ENCODE measurements at regions not wholly inside any gene's neighbourhood (a gene's known extent, or its start where the extent isn't known, plus 50 kb on each side); places are given as distances from the start of the nearest gene placed in this dataset.

DNA sequence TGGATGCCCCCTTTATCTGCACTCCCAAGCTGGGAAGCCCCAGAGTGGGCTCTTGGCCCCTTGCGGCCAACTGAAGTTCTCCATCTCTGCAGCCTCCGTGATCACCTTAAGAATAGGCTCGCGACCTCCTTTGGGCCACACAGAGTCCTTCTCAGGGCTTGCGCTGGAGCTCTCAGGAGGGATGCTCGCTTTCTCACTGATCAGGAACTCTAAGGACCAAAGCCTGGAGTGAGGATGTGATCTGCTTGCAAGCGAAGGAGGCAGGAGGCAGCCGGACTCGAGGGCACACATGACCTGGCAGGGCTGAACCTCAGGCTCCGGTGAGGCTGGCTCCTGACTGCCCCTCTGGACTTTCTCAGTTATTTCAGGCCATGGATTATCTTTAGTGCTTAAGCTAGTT, 192.1 kb upstream of the MKI67 start:
- no peak for DNase-seq

DNA sequence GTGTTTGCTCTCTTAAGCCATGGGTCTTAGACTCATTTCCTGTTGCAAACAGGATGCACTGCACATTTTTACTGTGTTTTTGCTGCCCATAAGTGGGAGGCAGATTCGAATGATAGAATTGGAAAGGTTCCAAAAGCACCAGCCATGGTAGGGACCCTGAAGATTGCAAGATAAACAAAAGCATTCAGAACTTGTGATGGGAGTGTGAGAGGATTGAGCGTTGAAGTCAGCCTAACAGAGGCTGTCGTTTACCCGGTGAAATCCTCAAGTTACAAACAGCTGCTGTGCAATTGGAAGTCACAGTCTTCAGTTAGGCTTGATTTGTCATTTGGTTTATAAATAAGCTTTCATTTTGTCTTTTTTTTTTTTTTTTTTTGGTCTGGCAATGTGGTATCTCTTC, 192.7 kb upstream of the MKI67 start:
- DNase-seq = no peak

DNA sequence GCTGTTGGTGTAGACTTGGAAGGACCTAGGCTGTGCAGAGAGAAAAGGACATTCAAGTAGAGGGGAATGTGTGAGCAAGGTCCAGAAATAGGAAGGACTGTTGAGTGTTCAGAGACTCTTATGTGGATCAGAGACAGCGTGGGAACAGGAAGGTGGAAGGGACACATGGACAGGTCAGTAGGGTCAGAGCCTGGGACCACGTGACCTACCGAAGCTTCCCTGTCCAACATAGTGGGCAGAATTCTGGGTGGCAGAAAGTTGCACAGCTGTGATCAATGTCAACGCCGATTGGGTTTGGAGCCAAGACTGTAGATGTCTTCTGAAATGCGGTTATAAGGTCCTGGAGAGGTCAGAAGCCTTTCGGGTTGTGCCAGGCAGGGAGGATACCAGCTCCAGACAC, 195.9 kb upstream of the MKI67 start:
- DNase-seq = no peak

DNA sequence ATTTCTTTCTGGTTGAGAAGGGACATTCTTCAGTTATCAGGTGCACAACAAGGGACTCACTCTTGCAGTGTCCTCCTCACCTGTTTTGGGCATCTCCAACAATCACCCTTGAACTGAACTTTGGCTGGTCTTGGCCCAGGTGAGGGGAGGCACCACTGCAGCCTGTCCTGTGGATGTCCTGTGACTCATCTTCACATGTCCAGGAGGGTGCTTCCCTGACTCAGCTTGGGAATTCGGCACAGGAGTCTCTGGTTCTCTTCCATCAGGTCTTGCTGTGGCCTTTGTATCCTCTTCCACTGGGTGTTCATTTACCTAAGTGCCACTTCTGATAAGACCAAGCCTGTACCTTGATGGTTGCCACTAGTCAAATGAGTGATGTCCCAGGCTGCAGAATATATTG, 196.7 kb upstream of the MKI67 start:
- DNase-seq = no peak

DNA sequence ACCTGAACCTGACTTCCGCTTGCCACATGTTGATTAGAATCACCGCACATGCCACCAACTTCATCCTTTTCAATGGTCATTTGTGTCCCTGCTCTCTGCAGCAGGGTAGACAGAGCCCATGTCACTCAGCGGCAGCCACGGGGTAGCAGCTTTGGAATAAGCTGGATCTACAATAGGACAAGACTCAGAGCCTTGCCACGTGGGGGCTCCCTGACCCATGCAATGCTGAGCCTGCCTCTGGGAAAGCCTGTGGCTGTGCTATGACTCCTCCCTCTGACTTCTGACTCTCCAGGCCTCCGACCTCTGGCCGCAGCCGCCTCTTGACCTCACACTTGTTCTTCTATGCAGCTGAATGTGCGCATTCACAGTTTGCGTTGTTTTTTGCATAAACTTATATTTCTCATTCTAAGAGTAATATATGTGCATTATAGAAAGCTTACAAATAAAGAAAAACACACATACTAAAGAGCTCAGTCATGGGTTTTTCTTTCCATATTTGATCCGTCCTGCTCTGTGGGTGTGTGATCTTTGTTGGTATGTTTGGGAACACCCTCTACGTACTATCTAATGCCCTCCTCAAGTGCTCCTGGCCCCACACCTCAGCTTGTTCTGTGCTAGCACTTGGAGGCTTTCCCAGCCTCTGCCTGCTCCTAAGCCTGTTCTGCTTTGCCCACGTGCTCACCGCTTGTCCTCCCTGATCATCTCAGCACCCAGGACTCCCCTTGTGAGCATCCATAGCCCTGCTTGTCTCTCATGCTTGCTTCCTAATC, 198.0 kb upstream of the MKI67 start:
- peak; percentile 2 for DNase-seq

DNA sequence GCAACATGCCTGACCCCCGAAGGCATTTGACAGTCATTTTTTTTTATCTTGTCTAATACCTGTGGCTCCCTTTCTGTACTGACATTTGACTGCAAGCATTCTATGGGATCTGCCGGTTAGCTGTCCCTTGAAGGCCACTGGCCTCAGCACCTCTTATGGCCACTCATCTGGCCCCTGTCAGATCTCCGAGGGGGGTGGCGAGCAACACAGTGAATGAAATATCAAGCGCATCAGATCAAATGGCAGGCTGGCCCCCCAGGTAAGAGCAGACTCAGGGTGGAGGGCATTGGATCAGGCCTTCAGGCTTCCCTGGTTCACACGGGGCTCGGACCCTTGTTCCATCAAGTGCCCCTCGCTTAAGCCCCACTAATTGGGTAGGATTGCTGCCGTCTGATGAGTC, 199.6 kb upstream of the MKI67 start:
- DNase-seq = no peak

DNA sequence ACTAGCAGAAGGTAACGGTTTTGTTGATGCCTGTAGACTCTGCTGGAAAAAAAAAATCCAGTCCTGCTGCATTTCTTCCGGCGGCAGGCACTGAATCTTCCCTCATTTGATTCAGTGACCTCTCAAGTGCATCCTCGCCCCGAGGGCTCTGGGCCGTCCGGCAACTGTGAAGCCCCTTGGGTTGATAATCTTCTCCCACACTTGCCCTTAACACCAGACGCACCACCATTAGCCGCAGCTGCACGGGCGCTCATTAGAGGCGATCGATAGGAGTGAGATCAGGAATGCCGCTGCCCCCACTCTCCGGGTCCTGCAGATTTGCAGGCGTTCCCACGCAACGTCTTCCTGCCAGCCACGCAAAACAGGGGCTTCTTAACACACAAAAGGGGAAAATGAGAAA, 200.0 kb upstream of the MKI67 start:
- DNase-seq = no peak

DNA sequence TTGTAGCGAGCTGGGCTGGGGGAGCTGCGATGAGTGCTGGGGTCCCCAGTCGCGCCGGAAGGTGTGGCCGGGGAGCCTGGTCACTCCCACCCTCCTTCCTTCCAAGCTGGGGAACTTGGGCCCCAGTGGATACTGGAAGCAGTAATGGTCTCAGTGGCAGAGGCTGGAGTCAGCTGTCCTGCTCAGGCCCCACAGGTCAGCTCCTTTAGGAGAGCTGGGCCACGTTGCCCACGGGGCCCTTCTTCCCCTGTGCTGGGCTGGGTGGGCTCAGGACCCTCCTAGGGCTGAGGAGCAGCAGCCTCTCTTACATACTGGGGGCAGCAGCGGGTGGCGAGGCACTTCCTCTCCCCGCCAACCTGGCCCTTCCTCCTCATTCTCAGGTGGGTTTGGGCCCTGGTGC, 200.6 kb upstream of the MKI67 start:
- no peak for DNase-seq

DNA sequence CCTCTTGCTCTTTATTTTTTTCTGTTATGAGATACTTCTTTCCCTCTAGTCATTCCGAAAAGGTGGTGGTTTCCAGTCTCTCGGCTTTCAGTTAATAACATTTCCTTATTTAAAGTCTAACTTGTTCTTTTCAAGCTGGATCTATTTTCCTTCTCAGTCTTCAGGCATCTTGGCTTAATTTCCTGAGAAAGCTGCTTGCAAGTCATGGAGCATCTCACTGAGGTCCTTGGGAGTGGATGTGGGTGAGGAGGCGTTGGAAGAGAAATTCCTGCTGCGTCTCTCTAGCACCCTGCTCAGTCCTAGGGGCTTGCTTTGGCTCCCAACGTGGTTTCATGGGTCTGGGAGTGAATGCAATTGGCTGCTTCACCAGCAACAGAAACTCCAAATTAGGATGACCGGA, 210.2 kb upstream of the MKI67 start:
- DNase-seq = no peak

DNA sequence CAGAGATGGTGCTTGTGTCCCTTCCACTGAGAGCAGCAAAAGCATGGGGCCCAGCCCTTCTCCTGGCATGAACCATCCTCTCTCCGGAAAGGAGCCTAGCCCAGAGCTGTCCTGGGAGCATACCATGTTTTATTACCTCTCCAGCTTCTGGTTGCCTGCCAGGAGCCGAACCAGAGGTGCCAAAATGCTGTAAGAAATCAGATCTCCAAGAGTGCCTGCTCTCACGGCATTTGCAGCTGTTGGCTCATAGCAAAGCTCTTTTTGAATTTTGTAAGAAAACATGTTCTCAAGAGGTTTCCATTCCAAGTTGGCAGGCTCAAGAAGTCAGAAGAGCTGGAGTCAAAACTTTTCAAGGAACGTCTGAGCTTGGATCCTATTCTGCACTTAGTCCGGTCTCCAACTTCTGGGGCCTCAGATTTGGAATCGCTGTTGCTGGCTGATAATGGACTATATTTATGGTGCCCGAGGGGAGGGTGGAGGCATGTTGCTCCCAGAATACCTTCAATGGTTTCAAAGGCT, 211.7 kb upstream of the MKI67 start:
- DNase-seq = no peak

DNA sequence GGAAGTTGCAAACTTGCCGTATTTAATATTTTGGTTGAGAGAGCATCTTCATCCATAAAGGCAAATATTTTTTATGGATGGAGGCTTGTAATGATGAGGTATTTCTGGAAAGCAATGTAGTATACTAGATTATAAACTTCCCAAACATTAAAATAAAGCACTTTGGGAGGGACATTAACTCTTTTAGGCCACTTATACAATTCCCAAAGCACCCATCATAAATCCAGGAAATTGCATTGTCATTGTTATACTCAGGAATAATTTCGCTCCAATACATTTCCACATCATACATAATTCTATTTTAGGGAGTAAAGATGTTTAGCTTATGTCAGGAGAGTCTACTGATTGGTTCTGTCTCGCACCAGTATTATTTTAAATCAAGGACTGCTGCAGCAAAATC, 212.7 kb upstream of the MKI67 start:
- DNase-seq = no peak

DNA sequence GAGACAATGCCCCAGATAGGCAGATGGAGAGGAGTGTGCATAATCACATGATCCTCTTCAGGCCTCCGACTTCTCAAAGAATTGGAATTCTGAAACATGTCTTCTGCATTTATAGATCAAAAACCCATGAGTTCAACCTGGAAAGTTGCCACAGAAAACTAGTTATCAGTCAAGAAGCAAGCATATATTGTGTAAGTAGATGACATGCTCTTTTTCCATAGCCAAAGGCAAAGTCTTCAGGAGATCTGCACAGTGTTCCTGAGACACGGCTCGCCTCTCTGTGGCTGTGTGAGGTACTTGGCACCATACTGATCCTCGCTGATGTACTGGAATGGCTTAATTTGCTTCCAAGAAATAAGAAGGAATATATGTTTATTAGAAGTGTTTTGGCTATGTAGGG, 213.5 kb upstream of the MKI67 start:
- no peak for DNase-seq

DNA sequence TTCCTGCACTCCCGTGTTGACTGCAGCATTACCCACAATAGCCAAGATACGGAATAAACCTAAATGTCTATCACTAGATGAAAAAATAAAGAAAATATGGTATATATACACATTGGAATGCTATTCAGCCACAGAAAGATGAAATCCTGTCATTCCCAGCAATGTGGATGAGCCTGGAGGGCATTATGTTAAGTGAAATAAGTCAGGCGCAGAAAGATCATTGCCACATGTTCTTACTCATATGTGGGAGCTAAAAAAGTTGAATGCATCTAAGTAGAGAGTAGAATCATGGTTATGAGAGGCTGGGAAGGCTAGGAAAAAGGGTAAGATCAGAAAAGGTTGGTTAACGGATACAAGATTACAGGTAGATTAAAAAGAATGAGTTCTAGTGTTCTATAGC, 219.1 kb upstream of the MKI67 start:
- no peak for DNase-seq

DNA sequence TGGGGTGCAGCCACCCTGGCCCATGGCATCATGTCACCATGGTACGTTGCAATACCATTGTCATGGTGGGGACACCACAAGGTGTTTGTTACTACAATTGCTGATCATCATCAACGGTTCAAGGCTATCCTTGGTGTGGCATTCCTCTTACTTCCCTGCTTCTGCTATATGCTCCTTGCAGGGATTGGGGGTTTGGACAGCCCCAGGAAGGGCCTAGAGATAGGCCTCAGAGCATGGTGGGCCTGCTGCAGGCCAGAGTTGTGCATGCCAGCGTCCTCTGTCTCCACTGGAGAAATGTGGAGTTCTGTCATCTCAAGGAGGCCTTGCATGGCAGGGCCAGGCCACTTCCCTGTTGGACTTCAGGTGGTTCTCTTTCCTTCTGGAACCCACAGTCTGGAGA, 234.6 kb upstream of the MKI67 start:
- DNase-seq = no peak

DNA sequence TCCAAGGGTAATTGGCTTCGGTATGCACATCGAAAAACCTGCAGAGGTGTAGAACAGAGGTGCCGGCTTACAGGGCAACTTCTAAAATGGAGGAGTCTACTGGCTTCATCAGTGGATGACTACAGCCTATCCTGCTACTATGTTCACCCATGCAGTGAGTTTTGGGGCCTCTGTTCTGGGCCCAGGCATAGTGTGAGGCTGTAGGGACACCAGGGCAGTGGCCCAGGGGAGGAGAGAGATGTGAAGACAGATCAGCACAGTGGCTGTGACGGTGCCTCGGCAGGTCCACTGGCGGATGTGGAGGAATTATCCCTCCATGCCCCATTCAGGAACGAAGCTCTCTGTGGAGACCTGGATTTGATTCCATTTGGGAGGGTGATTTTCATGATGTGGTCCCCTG, 235.3 kb upstream of the MKI67 start:
- no peak for DNase-seq

DNA sequence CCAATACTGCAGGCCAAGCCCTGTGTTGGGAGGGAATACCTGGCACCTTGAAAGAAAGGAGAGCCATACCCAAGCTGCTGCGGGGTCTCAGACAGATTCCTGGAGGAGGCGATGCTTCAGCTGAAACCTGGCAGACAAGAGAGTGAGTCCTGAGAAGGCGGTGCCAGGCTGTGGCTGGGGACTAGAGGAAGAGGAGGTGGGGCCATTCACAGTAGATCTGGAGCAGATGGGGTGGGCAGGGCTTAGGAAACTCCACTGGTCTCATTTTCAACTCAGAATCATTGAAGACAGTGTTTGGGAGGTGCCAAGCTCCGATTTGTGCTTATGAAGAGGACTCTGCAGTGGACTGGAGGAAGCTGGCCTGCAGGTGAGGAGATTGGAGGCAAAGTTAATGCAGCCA, 236.3 kb upstream of the MKI67 start:
- no peak for DNase-seq

DNA sequence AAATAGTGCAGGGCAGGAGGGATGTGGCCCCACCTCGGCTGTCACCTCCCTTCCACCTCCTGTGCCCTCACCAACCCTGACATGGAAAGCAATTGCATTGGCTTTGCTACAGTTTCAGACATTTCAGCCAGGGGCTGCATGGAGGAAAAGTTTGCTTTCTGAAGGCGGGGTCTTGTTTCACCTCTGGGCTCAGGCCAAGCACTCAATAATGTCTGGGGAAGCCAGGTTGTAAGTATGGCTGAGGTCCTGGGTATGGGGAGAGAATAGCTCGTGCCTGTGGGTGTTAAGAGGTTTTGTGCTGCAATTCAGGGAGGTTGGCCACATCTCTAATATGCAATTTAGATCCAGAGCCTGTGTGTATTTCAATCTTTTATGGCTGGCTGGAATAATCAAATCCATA, 238.4 kb upstream of the MKI67 start:
- no peak for DNase-seq

DNA sequence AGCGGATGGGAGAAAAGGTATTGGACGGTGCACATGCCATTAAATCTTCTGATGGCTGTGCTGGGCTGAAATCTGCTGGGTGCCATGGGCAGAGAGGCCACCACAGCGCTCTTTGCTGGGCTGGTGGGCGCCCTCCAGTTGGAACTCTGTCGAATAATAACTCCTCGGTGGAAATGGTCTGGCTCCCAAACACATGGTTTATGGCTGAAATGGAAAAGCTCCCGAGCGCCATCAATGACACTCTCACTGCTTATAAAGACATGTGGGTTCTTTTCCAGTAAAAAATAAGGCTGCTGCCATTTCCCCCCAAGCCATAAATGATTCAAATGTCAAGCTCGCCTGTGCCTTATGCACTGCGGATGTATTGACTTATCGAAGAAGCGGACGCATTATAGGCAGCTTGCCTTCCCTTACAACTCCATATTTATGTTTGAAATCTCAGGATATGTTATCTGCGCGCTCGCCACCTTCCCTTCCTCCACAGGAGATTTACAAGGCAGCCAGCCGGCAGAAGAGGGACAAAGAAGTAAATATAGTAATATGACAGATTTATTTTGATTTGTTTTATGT, 239.0 kb upstream of the MKI67 start:
- no peak for DNase-seq

DNA sequence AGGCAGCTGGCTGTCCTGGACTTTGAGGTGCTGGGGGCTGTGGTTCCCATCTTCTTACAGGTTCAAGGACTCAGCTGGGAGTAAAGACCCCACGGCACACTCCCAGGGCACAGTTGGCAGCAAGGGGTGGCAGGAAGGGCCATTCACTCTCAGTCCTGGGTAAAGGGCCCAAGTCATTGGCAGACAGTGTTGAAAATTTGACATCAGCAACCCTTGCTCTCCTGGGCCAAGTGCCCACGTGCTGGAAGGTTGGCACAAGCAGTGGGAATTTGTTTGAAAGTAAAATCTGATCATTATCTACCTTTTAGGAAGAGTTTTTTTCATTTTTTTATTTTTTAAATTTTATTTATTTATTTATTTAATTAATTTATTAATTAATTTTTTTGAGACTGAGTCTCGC, 241.6 kb upstream of the MKI67 start:
- no peak for DNase-seq

DNA sequence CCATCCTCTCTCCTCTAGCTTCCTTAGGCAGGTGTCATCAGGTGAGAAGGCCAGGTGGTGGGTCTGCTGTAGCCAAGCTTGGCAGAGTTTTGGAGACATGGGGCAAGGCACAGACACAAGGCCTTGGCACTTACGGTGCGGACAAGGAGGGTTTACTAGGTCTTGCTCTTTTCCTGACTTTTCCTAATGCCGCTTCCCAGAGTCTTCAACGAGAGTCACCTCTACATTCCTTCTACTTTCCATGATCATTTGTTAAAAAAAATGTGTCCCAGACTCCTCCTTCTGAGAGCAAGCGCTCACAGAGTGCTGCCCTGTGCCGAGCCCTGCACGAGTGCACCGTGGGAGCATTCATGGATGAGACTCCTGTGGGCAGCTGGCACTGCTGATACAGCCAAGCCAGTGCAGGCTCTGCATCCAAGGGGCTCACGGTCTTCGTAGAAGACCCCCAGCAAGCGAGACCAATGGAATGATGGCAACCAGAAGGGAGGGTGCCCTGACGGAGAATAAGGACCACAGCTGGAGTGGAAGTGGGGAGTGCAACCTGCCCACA, 243.0 kb upstream of the MKI67 start:
- no peak for DNase-seq

DNA sequence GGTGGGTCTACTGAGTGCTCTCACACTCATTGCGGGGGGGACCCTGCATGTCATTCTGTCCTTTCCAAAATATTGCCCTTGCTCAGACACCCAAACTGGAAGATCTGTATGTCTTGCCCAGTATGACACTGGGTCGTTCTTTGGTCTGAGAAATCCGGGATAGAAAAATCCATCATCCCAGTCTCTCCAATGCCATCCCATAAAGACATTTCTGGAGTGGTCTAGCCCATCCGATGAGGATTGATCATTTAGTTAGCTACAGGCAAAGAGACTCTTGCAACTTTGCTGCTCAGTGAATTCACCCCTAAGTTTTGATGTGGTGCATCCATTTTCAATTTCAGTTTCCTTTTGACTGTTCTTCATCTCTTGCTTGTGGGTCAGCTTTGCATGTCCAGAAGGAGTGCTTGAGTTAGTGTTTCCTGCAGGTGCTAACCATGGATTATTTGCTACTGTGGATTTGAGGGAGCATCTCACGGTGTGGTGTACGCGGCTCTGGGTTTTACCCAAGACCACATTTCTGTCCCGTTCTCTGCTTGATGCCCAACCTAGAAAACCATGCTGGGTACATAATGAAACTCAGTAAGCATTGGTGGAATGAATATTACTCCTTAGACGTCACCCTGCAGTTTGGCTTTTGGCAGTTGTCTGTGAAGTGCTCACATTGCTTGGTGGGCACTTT, 247.0 kb upstream of the MKI67 start:
- no peak for DNase-seq

DNA sequence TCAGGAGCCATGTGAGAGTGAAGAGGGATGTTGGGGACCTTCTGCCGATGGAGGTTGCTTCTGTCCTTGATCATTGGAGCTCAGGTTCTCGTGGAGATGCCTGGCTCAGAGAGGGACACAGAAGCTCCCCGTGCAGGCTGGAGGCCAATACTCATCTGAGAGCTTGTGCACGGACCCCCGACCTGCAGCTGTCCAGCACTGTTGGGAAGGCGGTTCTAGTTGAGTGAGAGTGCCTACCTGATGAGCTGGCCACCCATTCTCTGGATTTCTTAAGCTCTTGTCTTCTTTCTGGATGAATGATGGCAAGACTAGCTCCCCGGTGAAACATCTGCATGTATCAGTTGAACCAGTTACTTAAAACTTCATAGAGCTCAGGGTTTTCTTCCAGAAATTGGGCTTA, 247.6 kb upstream of the MKI67 start:
- no peak for DNase-seq

DNA sequence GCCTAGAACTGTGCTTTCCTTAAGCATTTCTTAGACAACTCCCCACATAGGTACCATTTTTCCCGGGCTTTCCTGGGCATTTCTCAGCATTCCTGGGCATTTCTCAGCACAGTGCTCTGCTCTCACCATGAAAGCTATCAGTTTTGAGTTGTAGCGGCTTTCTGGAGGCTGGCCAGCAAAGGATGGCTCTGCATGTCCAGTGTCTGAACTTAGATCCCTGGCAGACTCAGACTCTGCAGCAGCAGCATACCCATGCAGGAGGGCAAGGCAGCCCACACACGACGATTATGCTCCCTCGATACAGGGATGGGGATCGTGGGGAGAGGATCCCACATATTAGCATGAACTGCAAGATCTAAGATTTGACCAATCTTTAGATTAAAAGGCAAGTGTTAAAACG, 248.9 kb upstream of the MKI67 start:
- no peak for DNase-seq

DNA sequence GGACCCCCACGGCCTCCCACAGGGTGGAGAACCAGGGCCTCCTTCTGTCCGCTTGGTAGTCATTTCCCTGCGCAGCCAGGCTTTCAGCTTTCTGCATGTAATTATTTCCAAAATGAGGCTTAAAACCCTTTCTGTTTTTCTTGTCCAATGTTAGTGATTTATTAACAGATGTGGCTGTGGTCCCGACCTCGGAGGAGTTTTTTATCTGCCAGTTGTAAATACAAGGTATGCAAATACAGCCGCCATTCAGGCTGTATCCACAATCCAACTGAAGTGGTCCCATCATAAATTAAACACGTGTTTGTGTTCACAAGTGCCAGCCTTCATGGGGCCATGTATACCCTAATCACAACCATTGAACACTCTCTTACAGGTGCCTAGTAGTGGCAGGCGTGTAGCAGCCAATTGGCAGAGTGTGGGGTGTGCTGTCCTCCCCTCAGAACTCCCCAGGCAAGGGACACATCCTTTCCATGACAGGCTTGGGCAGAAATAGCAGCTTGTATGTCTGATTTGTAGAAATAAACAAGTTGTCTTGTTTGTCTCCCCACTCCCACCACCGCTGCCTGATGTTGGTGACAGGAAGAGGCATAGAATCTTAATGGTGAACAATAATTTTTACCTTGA, 251.3 kb upstream of the MKI67 start:
- no peak for DNase-seq
